Mammary epithelial cell (primary cell): ENCODE measurements at regions not wholly inside any gene's neighbourhood (a gene's known extent, or its start where the extent isn't known, plus 50 kb on each side); places are given as distances from the start of the nearest gene placed in this dataset.

ENCODE experiments used
- CTCF ChIP-seq, 2 donors: IDR thresholded peaks in 1 of 2; conservative IDR thresholded peaks in 1 of 2; 2 replicates each; pipeline ENCODE4 v1.5.1; 2011 to 2012; ENCODE audit warnings: inconsistent platforms in 2 of 2, low read length in 2 of 2, mild to moderate bottlenecking in 2 of 2, control low read depth in 1 of 2, low read depth in 1 of 2; ENCODE audit not compliant: insufficient read depth in 1 of 2; ENCODE audit errors: extremely low read depth in 1 of 2
- EZH2 ChIP-seq: IDR thresholded peaks from 2 replicates; pipeline ENCODE4 v1.6.1; 2012; ENCODE audit warnings: low read length, inconsistent platforms, borderline replicate concordance

GRCh38 chr9:91116211-91116610, 245.5 kb downstream of the AUH start:
- TF ChIP-seq EZH2 (no peak), CTCF (conservative IDR thresholded peaks at IDR 0.05 in 1 of 2, IDR thresholded peaks at IDR 0.05 in 1 of 2; ENCODE audit: extremely low read depth in 1 of 2, insufficient read depth in 1 of 2, low read depth in 1 of 2, low read length in 2 of 2) (no peak)
